ENCODE measurements at regions not wholly inside any gene's neighbourhood (a gene's known extent, or its start where the extent isn't known, plus 50 kb on each side); places are given as distances from the start of the nearest gene placed in this dataset.

DNA sequence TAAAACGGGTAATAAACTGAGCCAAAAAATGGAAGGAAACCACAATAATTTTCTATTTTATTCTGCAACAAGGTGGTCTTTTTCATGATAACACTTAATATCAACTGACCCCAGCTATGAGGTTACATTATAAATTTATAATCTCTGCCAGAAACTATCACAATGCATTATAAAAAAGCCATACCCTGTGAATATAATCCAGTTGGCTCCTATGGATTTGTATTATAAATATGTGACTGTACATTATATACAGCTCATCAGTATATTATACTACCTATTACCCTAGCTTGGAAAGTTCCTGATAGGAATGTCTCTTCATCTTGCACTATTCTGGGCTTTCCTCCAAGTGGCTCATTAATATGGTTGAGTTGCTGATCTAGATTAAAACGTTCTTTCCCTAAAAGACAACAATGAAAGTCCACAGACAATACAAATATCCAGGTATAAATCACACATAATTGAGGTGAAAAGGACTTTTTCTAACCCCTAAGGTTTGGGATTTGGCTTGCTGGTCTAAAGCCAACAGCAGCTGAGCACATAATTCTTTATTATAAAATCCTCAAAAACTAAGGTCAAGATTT is 487.7 kb downstream of the TTLL7 start:
- H3K4me3 ChIP-seq: no peak overlapping the region
- H3K9me3 ChIP-seq: no peaks in the 10 kb centered on the region
- intact Hi-C loops (cut with DNase I): no loop called here
- ATAC-seq (peak in 3 of 4 donors; percentile 21 to 28 (median 26)), DNase-seq (no peak)
- no peaks in the 10 kb centered on the region for H3K27me3 ChIP-seq
- H3K4me1 ChIP-seq: peaks cover 0 to 36% (median 11%) of the 10 kb centered on the region in 4 donors
- H3K36me3 ChIP-seq: no peaks in the 10 kb centered on the region
- no peak for TF ChIP-seq POLR2A (IDR thresholded peaks at IDR 0.05)
- TF ChIP-seq, protein P1, sequence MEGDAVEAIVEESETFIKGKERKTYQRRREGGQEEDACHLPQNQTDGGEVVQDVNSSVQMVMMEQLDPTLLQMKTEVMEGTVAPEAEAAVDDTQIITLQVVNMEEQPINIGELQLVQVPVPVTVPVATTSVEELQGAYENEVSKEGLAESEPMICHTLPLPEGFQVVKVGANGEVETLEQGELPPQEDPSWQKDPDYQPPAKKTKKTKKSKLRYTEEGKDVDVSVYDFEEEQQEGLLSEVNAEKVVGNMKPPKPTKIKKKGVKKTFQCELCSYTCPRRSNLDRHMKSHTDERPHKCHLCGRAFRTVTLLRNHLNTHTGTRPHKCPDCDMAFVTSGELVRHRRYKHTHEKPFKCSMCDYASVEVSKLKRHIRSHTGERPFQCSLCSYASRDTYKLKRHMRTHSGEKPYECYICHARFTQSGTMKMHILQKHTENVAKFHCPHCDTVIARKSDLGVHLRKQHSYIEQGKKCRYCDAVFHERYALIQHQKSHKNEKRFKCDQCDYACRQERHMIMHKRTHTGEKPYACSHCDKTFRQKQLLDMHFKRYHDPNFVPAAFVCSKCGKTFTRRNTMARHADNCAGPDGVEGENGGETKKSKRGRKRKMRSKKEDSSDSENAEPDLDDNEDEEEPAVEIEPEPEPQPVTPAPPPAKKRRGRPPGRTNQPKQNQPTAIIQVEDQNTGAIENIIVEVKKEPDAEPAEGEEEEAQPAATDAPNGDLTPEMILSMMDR (IDR thresholded peaks at IDR 0.05): no peak
- H3K27ac ChIP-seq: peak overlapping the region in 1 of 3 donors; percentile 19
- WGBS (ENCODE audit: insufficient coverage, low coverage, low lambda C conversion rate, missing lambda C conversion rate): 50% methylated on average over 2 of the region's 2 CpGs

DNA sequence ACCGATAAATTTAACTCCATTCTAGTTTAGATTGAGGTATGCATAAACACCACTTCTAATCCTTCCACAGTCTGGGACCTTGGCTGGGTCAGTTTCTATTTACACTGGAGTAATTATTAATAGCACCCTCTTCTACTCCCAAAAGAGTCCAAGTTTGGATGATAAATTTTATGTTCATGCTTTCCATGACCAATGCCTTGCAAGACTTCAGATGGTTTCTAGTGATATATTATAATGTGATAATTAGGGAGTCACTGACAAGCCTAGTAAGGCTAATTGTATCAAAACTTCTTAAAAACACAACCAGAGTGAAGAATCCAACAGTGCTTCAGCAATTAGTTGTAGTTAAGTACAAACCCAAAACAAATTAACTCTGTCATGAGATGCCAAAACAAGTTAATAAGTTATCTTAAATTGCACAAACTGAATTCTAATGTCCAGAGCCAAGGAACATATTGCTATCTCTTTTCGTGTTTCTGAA is 489.6 kb downstream of the TTLL7 start:
- H3K27me3 ChIP-seq: no peaks in the 10 kb centered on the region
- H3K4me1 ChIP-seq: peaks cover 0 to 36% (median 11%) of the 10 kb centered on the region in 4 donors
- intact Hi-C loops (cut with DNase I): no loop called here
- no peaks in the 10 kb centered on the region for H3K36me3 ChIP-seq
- DNase-seq (peak in 1 of 3 donors; percentile 46), ATAC-seq (peak; percentile 88 to 93 (median 90))
- peak overlapping the region in 2 of 3 donors; percentile 11 to 27 for H3K4me3 ChIP-seq
- no peaks in the 10 kb centered on the region for H3K9me3 ChIP-seq
- WGBS (ENCODE audit: insufficient coverage, low coverage, low lambda C conversion rate, missing lambda C conversion rate): 9% methylated on average over 2 of the region's 2 CpGs
- H3K27ac ChIP-seq: peak overlapping the region in 2 of 3 donors; percentile 87 to 91
- TF ChIP-seq POLR2A (IDR thresholded peaks at IDR 0.05): no peak
- TF ChIP-seq, protein P1 (IDR thresholded peaks at IDR 0.05): no peak

DNA sequence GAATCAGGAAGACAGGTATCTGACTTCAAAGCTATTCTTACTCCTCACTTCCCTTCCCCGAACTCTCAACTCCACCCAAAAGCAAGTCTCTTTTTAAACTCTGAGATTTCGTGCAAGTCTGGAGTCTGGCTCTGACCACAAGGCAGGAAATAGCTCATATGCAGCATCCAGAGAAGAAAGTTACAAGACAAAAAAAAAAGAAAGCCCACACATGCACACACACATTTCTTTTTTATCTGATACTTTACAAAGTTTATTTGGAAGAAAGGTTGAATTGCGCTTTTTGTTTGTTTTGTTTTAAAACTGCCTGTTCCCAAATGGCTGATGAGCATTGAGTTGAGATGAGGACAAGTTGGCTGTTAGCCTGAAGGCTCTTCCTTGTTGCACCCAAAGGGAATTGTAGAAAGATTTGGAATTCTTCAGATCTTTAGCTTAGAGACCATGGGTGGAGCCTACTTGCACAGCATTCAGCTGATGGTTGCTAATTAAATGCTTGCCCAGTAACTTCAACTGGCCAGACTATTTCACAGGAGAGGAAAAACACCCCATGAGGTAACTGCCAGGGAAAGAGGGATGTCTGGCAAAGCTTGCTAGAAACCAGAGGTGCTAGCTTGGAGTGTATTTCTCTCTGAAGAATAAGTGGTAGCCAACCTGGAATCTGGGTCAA is 490.3 kb downstream of the TTLL7 start:
- DNase-seq: peak in 1 of 3 donors; percentile 62
- WGBS (ENCODE audit: insufficient coverage, low coverage, low lambda C conversion rate, missing lambda C conversion rate): 1% methylated on average over 3 of the region's 3 CpGs
- H3K4me1 ChIP-seq: peaks cover 0 to 36% (median 11%) of the 10 kb centered on the region in 4 donors
- H3K9me3 ChIP-seq: no peaks in the 10 kb centered on the region
- H3K4me3 ChIP-seq: peak overlapping the region in 2 of 3 donors; percentile 11 to 27
- peak; percentile 64 to 82 (median 72) for ATAC-seq
- no peaks in the 10 kb centered on the region for H3K27me3 ChIP-seq
- peak overlapping the region; percentile 18 to 91 (median 87) for H3K27ac ChIP-seq
- H3K36me3 ChIP-seq: no peaks in the 10 kb centered on the region
- no peak for TF ChIP-seq POLR2A (IDR thresholded peaks at IDR 0.05)
- TF ChIP-seq, protein P1 (IDR thresholded peaks at IDR 0.05): no peak
- intact Hi-C loops (cut with DNase I): no loop called here

DNA sequence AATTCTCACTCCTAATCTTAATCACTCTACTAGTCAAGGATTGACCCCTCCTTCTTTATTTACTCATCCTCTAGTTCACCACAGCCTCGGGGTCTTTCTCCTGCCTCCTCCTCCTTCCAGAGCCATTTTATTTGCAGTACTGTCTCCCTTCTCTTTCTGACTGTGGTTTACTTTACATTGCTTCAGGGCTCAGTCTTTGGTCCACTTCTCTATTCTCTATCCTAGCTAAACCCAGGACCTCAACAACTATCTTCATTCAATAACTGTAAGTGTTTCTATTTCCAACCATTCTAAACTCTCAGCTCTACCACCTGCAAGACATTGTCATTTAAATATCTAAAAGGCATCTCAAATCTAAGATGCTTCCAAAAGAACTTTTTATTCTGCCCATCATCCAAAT is 493.8 kb downstream of the TTLL7 start:
- WGBS (ENCODE audit: insufficient coverage, low coverage, low lambda C conversion rate, missing lambda C conversion rate): 100% methylated on average over 1 of the region's 1 CpG
- ATAC-seq (no peak), DNase-seq (no peak)
- Histone ChIP-seq H3K9me3 (no peaks in the 10 kb centered on the region), H3K36me3 (no peaks in the 10 kb centered on the region), H3K27ac (no peak overlapping the region), H3K27me3 (no peaks in the 10 kb centered on the region), H3K4me3 (no peak overlapping the region), H3K4me1 (peaks cover 0 to 36% (median 4%) of the 10 kb centered on the region in 4 donors)
- intact Hi-C loops (cut with DNase I): no loop called here
- TF ChIP-seq, protein P1 (IDR thresholded peaks at IDR 0.05): no peak
- no peak for TF ChIP-seq POLR2A (IDR thresholded peaks at IDR 0.05)

Measured in right lobe of liver (tissue), 6 donors.